Stimulated activated CD8-positive, alpha-beta memory T cell treated with anti-CD3 and anti-CD28 coated beads, Interleukin-4, amount 100 ng/mL, for 24 hours (primary cell): ENCODE measurements at regions not wholly inside any gene's neighbourhood (a gene's known extent, or its start where the extent isn't known, plus 50 kb on each side); places are given as distances from the start of the nearest gene placed in this dataset.
A peak's percentile ranks its signal among the peaks of the same experiment; 100 is the strongest.

Source experiments
- DNase-seq: peaks from one replicate; pipeline ENCODE4 v3.0.0-alpha.2; 2020; ENCODE audit warnings: low read depth

DNA sequence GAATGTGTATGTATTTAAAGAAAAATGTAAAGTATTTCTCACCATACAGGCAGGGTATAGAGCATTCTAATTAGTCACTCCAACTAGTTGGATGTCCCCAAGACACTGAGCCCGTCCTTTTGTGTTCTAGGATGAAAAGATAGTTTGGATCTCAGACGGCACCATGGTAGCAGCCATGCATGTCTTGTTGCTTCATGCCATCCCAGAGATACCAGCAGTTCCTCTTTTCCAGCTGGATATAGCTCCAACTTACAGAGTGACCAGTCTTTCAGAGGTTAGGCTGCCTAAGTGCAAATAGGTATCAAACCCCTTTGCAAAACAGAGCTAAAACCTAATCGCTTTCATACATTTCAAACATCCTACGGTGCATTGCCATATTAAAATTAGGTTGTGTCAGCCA lies 275.3 kb downstream of the MTX2 start:
- no peak for DNase-seq

DNA sequence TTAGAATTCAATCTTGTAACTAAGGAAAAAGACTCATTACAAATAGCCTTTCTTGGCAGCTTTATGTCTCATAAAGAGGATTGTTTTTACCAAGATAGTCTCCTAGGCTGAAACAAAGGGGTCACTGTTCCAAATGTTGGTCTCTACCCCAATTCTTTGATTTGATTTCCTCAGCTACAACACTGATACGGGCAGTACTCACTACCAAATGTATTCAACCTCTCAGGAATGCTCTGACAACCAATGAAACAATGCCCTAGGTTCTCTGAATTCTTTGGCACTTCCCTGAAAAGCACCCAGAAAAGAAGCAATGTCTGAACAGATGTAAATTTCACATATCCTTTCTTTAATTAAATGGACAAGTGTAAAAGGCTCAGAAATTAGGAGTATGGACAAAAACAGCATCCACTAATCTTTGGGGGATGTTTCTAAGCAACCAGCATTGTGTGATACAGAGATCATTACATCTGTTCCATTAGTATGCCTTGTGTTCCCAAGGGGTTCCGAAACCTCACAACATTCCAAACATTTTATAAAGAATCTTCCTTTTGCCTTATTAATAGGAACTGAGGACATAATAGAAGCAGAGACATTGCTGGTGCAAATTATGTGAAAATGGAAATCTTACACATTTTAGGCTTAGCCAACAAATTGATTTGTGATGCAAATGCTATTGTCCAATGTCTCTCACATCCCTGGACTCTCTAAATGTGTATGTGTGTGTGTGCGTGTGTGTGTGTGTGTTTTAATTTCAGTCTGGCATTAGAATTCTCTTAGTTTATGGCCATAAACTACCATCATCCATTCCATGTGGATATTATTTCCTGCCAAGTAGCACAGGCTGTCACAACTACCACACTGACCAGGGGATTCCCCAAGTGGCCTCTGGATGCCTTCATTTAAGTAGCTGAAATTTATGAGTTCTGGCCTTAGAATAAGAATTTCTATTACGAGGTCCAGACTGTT lies 276.0 kb downstream of the MTX2 start:
- no peak for DNase-seq

DNA sequence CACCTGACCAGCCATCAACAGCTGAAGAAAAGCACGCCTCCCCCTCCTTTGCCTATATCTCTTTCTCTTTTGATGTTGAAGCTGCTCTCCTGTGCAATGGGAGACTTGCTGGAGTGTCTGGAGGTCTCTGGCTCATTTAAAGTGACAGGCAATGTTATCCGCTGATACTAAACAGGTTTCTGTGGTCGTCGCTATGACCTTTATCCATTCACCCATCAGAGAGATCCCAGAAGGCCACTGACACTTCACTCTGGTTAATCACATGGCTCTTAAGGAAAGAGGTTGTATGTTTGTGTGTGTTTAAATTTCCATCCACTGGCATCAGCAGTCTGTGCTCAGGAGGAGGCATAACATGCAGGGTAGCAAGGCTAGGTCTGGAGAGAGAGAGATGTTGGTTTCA lies 277.3 kb downstream of the MTX2 start:
- DNase-seq, result no peak

DNA sequence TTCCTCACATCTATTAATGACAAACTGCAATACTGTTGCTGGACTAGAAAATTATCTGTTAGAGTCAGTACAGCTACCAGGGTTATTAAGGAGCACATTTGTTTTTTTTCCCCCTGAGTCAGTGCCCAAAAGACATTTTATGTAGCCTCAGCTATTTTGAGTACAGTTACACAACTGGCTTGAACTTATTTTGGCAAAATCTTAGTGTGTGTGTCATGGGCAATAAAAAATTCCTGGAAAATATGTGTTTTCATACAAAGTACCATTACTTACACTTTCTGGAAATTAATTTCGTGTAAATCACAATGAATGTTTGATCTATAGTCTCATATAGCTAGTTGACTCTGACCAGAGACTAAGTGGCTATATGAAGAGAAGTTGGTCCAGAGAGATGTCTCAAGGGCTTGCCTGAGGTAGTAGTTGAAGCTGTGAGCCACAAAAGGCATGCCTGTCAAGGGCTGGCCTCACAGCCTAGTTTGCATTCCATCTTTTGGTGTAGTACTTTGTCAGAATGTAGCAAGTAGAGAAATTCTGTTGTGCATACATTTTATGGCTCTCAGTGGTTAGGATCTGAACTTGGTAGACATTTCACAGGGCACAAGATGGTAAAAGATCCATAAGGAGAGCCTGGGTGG lies 283.4 kb downstream of the MTX2 start:
- no peak for DNase-seq

DNA sequence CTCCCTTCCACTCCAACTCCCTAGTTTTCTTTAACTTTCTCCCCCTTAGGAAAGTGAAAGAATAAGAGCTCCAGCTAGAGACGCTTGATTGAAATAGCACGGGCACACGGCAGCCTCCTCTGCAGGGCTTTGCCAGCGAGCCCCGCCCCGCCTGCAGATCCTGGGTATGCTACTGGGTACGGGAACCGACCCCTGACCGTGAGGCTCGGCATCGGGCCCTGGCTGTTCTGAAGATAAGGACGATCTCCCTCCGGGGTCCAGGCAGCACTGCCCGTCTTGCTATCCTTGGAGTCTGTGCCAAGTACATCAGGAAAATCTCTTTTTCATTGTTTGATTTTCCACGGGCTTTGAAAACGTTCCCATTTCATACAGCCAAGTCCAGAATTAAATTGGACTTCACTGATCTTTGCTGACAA lies 284.5 kb downstream of the MTX2 start:
- peak; percentile 16 for DNase-seq

DNA sequence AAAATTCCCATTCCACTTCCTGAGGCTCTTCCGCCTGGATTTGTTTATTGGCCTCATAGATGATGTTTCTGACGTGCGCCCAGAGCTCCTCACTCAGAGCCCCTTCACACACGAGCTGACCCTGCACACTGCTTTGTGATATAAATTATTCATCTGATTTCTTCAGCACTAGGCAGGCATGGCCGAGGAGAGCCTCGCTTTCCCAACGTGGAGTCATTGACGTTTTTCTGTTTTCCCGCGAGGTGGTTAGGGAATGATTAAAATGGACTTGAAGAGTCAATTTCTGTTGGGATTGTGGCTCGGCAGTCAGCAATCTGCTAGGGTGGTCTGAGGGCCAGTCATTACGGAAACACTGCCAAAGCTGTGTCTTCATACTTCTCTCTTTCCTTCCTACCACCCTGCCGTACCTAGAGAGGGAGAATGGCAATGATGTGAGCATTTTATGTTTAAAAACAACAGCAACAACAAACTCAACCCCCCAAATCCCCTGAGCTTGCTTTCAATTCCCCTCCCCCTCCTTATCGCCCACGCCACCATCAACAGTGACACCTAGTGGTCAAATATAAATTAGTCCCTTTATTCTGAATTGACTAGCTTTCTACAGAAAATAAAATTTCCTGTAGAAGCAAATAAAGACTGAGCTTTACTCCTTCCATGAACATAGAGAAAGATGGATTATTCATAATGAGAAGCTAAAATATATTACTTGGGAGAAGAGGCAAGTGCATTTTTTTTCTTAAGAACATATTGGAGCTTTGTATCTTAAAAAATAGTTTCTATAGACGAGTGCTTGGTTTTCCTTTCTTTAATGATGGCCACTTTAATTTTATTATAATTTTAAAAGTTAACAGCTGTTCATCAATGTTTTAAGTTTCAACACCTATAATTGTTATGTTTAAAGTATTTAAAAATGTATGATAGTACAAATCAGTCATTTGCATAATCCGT lies 285.1 kb downstream of the MTX2 start:
- DNase-seq, result no peak

DNA sequence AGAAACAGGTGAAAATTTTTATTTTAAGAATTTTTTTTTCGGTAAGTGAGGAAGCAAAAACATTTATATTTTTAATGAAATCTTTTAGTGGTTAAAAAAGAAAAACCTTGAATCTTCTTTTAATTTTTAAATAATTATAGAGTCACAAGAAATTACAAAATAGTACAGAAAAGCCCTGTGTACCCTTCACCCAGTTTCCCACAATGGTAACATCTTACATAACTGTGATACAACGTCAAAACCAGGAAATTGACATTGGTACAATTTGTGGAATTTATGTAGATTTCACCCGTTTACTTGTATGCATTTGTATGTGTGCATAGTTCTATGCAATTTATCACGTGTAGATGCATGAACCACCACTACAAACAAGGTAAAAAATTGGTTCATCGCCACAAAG lies 285.9 kb downstream of the MTX2 start:
- DNase-seq, result no peak

DNA sequence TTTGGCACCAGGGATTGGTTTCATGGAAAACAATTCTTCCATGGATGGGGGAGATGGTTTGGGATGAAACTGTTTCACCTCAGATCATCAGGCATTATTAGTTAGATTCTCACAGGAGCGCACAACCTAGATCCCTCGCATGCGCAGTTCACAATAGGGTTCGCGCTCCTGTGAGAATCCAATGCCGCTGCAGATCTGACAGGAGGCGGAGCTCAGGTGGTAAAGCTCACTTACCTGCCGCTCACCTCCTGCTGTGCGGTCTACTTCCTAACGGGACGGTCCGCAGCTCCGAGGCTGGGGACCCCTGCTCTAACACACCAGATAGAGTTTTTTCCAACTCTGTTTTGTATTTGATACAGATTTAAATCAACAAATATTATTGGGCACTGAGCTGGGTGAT lies 286.5 kb downstream of the MTX2 start:
- DNase-seq, result no peak

DNA sequence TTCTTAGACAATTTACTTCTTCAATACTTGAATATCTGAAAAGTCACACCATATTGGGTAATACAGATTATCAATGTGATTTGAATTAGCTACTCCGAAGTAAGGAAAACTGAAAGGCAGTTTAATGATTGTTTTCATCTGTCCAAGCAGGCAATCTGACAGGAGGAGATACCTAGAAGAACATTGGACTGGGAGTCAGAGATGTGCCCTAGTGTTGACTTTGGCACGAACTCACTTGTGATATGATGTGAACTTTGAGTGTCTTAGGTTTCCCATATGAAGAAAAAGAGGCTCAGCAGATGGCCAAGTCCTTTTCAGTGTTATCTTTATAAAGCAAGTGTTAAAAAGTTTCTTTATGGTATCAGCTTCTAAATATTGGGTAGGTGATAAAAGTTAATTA lies 287.1 kb downstream of the MTX2 start:
- DNase-seq, result no peak

DNA sequence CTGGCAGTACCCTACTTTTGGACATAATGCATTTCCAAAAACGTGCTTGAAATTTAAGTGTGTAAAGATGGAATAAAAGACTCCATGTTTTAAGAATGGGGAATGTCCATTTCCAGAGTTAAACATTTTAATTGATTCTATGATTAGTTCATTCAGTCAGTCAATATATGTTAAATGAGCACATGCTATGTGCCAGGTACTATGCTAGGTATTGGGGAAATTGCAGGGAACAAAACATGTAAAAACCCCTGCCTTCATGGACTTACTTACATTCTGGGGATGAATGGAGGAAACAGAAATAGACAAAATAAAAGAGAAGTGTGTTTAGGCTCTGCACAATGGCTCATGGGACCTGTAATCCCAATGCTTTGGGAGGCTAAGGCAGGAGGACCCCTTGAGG lies 288.6 kb downstream of the MTX2 start:
- no peak for DNase-seq

DNA sequence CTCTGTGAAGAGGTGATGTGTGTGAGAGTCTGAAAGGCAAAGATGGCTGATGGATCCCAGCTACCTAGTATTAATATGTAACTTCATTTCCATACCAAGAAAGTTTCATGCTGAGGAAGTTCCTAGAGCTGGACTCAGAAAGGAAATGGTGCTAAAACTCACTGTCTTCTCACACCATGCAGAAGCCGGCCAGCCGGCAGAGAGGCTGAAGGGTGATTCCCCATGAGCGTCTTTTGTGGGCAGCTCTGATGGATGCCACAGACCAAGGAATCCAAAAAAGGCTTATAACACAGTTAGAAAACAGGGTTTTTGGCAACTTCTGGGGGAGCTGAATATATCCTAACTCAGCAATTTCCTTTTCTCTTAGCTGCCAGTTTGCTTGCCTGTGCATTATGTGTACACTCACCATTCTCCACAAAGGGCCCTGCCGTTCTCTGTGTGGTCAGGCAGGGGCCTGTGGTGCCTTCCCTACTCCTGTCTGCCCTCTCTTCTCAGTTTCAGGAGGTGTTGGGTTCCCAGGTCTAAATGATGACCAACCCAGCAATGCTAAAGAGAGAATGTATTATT lies 289.4 kb downstream of the MTX2 start:
- no peak for DNase-seq

DNA sequence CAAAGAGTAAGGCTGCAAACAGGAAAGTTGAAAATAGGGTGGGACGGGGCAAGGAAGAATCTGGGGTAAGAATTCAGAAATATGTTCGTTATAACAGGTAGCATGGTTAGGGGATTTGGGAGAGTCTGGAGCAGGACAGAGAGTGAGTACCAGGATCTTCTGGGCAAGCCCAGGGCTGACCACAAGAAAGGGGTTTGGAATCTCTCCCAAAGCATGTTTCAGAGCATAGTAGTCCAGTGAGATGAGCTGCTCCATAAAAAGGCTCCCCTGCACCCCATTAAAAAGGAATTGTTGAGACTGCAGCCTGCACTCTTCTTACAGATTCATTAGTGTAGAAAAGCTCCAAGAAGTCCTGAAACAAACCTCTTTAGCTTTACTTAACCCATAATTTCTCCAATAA lies 291.1 kb downstream of the MTX2 start:
- no peak for DNase-seq

DNA sequence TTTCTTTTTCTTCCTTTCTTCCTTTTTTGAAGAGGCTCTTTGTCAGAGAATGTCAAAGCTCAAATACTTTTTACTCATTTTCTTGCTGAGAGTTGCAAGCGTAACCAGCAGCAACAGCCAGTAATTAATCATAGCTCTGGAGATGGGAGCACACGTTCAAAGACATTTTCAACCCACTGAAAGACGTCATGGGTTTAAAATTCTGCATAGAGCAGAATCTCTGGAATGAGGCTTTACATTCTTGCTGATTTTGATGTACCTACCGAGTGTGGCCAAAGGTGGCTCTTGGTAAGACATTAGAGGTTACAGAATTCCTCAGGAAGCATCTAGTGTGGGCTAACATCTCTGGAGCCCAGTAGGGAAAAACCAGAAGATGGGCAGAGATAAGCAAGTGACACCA lies 292.5 kb downstream of the MTX2 start:
- no peak for DNase-seq

DNA sequence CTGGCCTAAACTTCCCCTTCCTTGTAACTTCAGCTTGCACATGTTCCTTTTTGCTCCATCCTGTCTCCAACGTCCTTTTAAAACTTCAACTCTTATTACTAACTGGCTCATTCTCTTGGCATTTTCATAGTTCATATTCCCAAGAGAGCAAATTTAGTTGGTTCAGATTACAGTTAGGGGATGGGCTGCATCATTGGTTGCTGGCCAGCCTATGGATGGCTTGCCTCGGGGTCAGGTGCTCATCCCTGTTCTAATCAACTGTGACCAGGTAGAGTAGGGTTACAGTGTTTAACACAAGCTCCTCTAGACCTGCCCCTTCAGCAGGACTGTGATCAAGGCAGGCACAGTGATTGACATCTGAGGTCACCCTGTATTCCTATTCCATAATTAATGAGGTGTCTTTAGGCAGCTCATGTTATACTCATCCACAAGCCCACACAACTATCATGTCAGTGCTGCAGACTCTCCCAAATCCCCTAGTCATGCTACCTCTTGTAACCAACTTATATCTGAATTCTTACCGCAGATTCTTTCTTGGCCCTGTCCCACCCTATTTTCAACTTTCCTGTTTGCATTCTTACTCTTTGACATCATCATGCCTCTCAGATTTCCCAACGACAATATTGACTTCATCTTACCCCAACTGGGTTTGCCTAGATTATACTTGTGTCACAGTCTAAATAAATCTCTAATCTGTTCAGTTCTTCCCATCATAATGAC lies 293.3 kb downstream of the MTX2 start:
- DNase-seq, result no peak

DNA sequence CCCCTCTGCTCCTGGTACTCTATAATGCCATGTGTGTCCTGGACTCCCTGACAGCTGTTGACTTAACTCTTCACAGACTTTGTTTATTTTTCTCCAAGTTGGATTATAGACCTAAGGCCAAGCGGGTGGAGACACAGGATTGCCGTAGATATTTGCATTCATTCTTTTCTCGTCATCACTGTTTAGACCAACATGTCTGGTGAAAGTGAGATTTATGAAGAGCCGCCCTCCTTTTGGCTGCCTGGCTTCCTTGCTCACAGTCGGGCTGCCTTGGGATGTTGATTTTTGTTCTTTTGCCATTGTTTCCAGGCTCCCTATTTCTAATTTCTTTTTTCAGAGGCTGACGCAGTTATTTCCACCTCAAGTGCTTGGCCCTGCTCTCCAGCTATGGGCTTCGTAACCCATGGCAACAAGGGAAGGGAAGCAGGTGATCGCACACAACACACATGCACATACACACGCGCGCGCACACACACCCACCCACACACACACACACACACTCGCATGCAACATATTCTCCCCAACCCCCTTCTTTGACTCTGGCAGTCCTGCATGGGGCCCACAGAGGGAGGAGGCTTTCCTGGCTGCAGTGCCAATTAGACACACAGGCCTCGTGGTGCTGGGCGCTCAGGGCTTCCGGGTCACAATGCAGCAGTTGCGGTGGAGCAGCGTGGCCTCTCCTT lies 296.5 kb downstream of the MTX2 start:
- DNase-seq, result no peak

DNA sequence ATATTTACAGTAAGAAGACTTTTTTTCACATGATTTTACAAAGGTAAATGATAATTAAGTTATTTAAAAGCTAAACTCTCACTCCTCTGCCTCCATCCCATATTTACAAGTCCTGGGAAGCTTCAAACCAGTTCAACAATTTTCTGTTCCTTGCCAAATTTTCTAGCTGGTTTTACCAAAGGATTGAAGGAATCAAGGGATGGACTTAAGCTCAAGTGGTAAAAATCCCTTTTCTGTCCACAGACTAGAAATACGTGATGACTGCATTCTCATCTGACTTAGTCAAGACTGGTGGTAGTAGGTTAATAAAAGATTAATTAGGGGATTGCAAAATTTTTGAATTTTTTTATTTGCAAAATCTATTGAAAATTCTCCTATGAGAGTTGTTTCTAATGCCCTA lies 297.3 kb downstream of the MTX2 start:
- no peak for DNase-seq

DNA sequence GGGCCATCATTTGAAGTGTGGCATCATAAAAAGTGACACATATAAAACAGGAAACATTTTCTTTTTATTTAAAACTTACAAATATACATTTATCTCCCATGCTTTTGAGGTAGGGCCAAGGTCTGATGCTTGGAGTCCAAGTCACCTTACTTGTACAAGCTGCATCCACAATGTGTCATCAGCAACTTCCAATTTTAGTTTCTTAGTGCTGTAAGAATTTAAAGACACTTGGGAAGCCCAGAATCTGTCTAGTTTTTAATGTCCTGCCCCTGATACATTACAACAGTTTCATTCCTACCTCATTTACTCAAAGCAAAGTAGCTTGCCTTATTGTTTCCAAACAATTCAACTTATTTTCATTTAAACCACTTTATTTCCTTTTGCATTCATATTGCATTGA lies 297.7 kb downstream of the MTX2 start:
- no peak for DNase-seq

DNA sequence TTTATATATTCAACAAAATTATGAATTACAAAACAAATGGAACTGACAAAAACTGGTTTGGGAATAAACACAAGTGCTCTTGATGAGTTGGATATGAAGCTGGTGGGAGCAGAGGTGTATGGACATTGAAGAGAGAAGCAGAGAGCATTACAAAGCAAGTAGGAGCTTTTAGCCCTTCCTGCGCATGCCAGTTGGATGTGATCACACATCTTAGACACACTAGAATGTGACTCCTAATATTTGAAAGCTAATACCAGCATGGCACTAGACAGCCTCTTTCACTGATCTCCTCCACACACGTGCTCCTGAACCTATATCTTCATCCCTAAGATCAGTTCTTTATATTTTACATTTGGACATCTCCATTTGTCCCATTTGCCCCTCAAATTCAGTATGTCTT lies 298.1 kb downstream of the MTX2 start:
- DNase-seq, result no peak

DNA sequence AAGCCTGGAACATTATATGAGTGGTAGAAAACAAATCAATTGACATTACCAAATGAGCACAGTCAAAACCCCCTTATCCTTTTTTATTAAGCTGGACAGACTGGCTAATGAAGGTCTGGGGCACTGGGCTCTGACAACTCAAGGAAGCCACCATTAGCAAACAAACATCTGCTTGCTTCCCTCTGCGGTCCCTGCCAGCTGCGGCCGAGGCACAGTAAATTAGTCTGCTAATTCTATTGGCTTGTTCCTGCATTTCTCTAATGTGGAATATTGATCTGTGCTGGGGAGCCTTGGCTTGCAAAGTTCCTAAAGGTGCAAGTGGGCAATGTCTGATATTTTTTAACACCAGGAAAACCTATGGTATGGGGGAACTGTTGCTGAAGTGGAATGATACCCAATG lies 300.3 kb downstream of the MTX2 start:
- no peak for DNase-seq

DNA sequence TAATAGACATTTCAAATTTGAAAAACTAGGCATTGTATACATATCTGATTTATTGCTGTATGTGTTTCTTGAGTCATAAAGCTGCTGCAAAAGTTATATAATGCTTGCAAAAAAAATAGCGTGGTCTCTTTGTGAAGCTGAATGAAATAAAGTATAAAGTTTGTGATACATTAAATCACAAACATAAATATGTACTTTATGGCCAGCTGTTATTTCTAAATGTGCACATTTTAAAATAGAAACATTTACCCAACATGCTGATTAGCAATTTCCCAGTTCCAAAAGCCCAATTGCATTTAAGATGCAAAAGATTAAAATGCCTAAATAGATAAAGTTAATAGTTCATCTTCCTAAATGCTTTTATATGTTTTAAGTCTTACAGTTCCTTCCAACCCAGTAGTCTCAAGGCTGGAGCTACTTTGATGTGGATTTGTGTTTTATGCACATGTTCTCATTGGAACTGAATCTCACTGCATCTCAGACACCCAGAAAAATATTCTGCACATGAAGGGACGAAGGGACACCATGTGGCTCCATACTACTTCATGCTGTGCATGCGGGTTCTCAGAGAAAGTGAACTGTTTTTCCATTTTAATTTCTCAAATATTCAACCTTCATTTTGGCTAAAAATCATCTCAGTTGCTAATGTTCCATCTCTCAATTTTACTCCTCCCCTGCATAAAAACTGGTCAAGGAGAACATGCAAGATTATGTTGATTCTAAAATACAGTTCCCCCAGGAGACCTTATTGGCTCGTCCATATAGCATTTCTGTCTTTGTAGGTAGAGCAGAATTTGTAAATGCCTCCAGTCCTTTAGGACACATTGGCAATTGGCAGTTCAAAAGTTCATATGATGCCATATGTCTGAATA lies 304.6 kb downstream of the MTX2 start:
- no peak for DNase-seq
